ENCODE measurements at regions not wholly inside any gene's neighbourhood (a gene's known extent, or its start where the extent isn't known, plus 50 kb on each side); places are given as distances from the start of the nearest gene placed in this dataset.
"Not testable (repeated sequence)": the region's sequence is repeated elsewhere in the genome, so short reads cannot be mapped to it uniquely, and the experiment has no call there.

GRCh38 chr9:68593760-68594159 is 53.1 kb upstream of the TMEM252 start:
- not testable (repeated sequence) for DNase-seq (ENCODE audit: low spot score); ATAC-seq

DNA sequence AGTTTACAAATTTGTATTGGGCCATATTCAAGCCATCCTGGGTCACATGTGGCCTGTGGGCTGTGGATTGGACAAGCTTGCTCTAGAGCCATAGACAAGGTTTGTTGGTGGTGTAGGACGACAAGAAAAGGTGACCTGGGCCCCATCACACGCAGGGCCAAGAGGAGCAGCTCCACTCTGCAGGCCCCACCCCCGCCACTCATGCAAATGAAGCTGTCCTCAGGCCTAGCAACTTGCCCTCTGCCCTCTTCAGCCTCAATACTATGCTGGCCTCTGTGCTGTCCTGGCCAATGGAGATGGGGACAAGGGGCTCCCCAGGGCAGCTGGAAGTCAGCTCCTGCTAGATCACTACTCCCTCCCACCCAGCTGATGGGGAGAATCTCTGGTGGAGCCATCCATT is 55.2 kb upstream of the TMEM252 start:
- DNase-seq (ENCODE audit: low spot score) (no peak), ATAC-seq (no peak)

- ATAC-seq (no peak), DNase-seq (ENCODE audit: low spot score) (no peak)
Observed at GRCh38 chr9:68597362-68597997, 56.8 kb upstream of the TMEM252 start.

- ATAC-seq = no peak
- no peak for DNase-seq (ENCODE audit: low spot score)
Observed at GRCh38 chr9:68599826-68600225, 59.1 kb upstream of the TMEM252 start.

DNA sequence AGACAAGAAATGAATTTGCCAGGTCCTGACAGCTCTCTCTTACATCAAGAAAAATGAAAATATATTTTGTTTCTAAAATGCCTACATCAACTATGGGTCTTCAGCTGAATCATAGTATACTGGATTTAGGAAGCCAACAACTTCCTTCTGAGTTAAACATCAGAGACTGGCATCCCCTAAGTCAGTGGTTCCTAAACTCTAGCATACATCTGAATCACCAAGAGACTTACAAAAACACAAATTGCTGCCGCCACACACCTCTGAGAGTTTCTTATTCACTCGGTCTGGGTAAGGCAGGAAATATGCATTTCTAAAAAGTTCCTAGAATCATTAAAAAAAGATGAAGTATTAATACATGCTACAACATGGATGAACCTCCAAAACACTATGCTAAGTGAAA is 60.4 kb upstream of the TMEM252 start:
- DNase-seq (ENCODE audit: low spot score) (no peak), ATAC-seq (no peak)

- DNase-seq (ENCODE audit: low spot score) = no peak
- ATAC-seq = no peak
Observed at GRCh38 chr9:68603371-68603770, 62.7 kb upstream of the TMEM252 start.

DNA sequence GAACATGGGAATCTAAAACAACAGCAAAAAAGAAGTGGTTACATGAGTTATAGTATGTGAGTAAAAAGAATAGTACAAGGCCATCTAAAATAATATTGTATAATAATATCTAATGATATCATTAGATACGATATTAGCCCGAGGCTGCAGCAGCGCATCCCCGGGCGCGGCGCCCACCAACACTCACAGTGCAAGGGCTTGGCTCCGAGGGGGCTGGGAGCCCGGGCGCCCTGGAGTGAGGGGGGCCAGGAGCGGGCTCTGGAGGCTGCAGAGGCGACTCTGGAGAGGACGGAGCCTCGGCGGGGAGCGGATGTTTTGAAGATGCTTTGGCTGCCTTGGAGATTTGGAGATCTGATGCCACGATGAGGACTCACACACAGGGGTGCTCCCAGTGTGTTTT is 68.1 kb upstream of the TMEM252 start:
- DNase-seq (ENCODE audit: low spot score) (no peak), ATAC-seq (no peak)

- DNase-seq (ENCODE audit: low spot score) (no peak), ATAC-seq (peak; percentile 57)
Observed at GRCh38 chr9:68609901-68610415, 69.3 kb upstream of the TMEM252 start.

DNA sequence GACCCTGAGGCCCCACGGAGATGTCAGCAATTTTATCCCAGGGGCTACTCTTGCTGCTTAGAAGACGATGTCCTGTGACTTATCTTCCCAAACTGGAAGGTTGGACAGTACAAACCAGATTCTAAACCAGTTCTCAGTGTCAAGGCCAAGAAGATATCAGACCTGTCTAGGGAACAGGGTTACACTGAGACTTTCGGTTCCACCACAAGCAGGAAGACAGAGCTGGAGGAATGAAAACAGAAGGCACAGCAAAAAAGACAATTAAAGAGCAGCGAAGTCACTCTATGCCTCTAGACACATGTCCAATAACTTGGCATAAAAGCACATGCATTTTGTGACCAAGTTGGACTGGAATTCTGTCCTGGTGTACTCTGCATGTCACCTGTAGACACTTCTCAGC is 73.4 kb upstream of the TMEM252 start:
- ATAC-seq = no peak
- no peak for DNase-seq (ENCODE audit: low spot score)

DNA sequence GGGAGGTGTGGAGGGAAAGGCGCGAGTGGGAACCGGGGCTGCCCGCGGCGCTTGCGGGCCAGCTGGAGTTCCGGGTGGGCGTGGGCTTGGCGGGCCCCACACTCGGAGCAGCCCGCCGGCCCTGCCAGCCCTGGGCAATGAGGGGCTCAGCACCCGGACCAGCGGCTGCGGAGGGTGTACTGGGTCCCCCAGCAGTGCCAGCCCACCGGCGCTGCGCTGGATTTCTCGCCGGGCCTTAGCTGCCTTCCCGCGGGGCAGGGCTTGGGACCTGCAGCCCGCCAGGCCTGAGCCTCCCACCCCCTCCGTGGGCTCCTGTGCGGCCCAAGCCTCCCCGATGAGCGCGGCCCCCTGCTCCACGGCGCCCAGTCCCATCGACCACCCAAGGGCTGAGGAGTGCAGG is 76.3 kb upstream of the TMEM252 start:
- not testable (repeated sequence) for ATAC-seq; DNase-seq (ENCODE audit: low spot score)

- DNase-seq (ENCODE audit: low spot score) (no peak), ATAC-seq (no peak)
Observed at GRCh38 chr9:68619072-68619471, 78.4 kb upstream of the TMEM252 start.

GRCh38 chr9:68619636-68620035 is 79.0 kb upstream of the TMEM252 start:
- ATAC-seq = no peak
- DNase-seq (ENCODE audit: low spot score) = no peak

DNA sequence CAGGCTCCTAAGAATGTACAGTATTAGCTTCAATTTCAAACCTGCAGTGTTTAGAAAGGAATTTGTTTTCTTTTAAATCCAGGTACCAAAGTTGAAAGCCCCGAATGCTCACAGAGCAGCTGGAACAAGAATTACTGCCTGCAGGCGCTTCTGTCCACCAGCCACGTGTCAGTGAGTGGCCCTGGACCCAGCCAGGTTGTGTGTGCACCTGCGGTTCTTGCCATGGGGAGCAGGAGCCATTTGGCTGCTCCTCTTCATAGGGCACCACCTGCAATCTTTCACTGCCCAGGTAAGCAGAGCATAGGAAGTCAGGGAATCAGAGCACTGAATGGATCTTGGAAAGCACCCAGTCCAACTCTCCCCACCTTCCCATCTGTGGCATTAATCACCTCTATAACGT is 79.5 kb upstream of the PIP5K1B start:
- no peak for ATAC-seq
- DNase-seq (ENCODE audit: low spot score) = no peak

- DNase-seq (ENCODE audit: low spot score) = no peak
- no peak for ATAC-seq
Observed at GRCh38 chr9:68626526-68626925, 78.5 kb upstream of the PIP5K1B start.

DNA sequence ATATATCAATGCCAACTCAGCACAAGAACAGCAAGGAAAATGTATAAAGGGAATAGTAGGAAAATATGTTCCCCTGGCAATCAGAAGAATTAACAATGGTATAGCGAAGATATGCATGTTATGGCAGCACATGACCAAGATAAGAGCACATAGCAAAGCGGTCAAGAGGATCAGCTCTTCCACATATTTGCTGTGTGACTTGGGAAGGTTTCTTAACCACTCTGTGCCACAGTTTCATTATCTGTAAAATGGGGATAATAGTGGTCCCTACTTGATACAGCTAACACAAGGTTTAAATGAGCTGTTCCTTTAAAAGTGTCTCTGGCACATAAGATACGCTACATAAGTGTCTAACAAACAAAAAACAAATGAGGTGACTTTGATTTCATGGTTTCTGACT is 77.9 kb upstream of the PIP5K1B start:
- DNase-seq (ENCODE audit: low spot score) (no peak), ATAC-seq (no peak)

DNA sequence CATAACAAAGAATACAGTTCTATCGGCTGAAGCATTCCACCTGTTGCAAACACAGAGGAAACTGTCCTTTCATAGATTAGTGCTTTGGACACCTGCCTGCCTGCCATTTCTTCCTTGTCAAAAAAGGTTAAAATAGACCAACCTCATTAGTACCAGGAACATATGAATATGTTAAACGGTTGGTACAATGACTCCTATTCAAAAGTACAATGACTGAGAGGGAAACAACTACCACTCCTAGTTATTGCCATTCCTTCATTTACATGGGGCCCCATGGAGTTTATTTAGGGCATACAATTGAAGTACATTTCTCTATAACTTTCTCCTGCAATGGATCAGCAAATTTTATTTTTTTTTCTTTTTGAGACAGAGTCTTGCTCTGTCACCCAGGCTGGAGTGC is 77.4 kb upstream of the PIP5K1B start:
- DNase-seq (ENCODE audit: low spot score) (no peak), ATAC-seq (no peak)

- DNase-seq (ENCODE audit: low spot score) (no peak), ATAC-seq (no peak)
Observed at GRCh38 chr9:68629042-68629441, 76.0 kb upstream of the PIP5K1B start.

GRCh38 chr9:68631811-68632210 is 73.2 kb upstream of the PIP5K1B start:
- no peak for ATAC-seq
- DNase-seq (ENCODE audit: low spot score) = no peak

- DNase-seq (ENCODE audit: low spot score) (no peak), ATAC-seq (no peak)
Observed at GRCh38 chr9:68637020-68637419, 68.0 kb upstream of the PIP5K1B start.

- ATAC-seq; DNase-seq (ENCODE audit: low spot score): not testable (repeated sequence)
Observed at GRCh38 chr9:68639261-68639660, 65.8 kb upstream of the PIP5K1B start.

- ATAC-seq (no peak), DNase-seq (ENCODE audit: low spot score) (no peak)
Observed at GRCh38 chr9:68640421-68641089, 64.5 kb upstream of the PIP5K1B start.

DNA sequence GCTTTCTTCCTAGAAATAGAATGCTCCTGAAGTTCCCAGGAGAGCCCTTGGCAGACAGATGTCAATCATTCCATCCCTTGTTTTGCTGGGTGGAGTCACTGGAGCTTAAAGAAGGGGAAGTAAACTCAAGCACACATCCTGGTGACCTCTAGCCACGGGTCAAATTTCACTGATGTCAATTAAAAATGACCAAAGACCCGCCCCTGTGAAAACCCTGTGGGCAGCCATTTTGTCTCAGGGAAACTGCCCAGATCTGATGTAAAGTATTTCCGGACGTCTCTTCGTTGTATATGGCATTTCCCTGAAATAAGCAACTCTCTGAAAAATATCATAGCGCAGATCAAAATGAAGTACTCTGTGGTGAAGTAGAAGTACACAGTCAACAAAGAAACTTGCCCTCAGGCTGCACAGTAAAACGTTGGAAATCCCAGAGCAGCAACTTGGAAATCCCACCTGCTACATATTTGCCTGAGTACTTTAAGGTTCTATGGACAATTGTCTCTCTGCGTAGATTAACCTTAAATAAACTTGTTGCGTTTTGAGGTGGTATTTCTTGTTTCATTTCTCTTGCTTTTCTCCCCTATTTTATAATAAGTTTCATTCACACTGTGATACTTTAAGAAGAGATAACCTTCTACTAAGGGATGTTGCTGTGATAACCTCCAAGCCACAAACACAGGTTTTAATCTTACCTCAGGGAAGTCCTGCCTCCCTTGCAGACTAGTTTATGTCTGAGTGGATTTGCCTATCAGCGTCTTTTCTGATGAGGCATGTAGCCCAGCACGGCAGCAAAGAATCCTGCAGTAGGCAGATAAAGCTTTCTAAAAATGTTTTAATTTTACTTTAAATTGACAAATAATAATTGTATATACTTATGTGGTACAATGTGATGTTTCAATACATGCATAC is 60.9 kb upstream of the PIP5K1B start:
- ATAC-seq (no peak), DNase-seq (ENCODE audit: low spot score) (no peak)

All from left lobe of liver (tissue), 2 donors.